SK-N-SH (cell line): ENCODE measurements at regions not wholly inside any gene's neighbourhood (a gene's known extent, or its start where the extent isn't known, plus 50 kb on each side); places are given as distances from the start of the nearest gene placed in this dataset.

Experiments used
- CTCF ChIP-seq: fragments of 200-600 bp; sonication (generic); IDR thresholded peaks from 2 replicates; pipeline ENCODE4 v1.6.1; 2017; ENCODE audit warnings: antibody characterized with exemption, mild to moderate bottlenecking, moderate library complexity
- TCF12 ChIP-seq: IDR thresholded peaks from 2 replicates; pipeline ENCODE4 v1.4.0; 2012
- TF ChIP-seq, protein P1 (sequence below): fragments of 150-350 bp; IDR thresholded peaks from 2 replicates; pipeline ENCODE4 v1.6.1; 2017; ENCODE audit warnings: antibody characterized with exemption, low read length, low read depth, borderline replicate concordance

DNA sequence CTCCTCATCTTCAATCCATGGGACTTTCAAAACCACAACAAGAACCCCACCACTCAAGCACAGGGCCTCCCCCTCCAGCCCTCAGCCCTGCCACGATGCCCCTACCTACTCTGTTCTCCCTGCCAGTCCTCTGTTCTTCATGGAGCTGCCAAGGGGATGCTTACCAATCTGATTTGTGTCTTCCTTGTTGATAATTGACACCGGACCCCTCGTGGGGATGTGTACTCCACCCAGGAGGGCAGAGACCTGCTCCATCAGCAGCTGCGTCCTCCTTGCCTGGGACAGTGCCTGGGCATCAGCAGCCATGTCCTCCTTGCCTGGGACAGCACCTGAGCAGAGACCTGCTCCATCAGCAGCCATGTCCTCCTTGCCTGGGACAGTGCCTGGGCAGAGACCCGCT lies 1489.2 kb downstream of the TBC1D22A start:
- TF ChIP-seq CTCF: no peak
- TF ChIP-seq, protein P1, sequence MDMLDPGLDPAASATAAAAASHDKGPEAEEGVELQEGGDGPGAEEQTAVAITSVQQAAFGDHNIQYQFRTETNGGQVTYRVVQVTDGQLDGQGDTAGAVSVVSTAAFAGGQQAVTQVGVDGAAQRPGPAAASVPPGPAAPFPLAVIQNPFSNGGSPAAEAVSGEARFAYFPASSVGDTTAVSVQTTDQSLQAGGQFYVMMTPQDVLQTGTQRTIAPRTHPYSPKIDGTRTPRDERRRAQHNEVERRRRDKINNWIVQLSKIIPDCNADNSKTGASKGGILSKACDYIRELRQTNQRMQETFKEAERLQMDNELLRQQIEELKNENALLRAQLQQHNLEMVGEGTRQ: no peak
- TF ChIP-seq TCF12: no peak
